Activated T-cell treated with anti-CD3 and anti-CD28 coated beads for 48 hours (primary cell): ENCODE measurements at regions not wholly inside any gene's neighbourhood (a gene's known extent, or its start where the extent isn't known, plus 50 kb on each side); places are given as distances from the start of the nearest gene placed in this dataset.
"Not testable (repeated sequence)": the region's sequence is repeated elsewhere in the genome, so short reads cannot be mapped to it uniquely, and the experiment has no call there.

Experiments
- DNase-seq: peaks from one replicate; pipeline ENCODE4 v3.0.0-alpha.2; 2020; ENCODE audit warnings: low read depth

DNA sequence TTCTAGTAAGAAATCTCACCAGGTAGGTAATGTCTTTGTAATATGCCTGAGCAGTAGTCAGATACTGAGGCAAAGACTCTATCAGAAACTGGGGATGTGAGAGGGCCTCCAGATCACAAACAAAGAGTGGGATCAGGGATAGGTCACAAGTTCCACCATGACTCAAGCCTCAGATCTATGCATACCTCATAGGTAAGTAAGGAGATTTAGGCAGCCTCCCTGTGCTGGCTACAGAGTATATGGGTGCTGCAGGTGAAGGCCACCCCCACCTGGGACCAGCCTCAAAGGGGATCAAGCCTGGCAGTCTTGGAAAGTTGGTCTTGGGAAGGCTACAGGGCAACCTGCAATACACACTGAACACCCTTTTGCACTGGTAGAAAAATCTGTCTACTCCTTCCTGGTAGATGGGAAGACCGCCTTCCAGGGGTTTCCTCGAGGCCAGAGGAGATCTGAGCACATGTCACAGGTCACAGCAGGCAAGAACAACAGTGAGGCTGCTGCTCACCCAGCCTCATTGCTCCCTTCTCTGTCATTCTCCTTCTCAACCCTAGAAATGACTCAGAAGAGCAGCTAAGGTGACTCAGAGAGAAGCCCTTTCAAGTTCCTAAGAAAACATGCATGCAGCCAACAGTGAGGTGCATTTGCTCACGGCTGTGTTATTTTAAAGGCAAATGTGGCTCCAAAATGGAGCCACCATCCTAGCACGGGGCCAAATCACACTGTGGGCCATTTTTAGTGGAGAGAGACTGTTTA is 143.4 kb upstream of the CDKN3 start:
- DNase-seq = no peak

DNA sequence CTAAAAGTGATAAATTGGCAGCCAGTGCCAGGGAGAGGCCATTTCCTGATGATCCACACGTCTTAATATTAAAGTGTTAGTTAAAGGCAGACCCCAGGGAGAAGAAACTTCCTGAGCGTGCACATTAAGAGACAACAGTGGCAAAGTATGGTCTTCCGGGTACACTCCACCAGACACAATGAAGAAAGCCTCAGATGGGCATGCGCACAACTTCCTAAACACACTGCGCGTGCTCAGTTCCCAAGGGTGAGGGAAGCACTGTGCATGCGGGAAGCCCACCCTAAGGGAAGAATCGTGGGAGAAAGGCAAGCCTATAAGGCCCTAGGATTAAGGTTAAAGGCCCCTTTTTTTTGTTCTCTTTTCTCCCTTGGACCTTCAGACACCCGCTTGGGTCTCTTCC is 140.7 kb upstream of the CDKN3 start:
- DNase-seq = no peak

DNA sequence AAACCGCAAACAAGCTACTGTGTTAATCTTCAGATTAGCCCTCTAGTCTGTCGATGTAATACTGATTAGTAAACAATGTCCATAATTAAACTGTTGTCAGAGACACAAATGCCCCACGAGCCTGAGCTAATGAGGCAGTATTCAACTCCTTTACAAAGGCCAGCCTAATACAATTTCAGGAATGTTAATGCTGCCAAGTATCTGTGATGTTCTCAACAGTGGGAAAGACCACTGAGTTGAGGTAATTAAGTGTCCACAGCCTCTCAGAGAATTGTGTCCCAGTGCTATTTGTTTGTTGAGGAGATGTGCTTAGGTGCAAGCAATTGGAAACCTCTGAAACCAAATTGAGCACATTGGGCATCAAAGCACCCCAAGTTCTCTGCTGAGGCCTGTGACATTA is 139.4 kb upstream of the CDKN3 start:
- no peak for DNase-seq

DNA sequence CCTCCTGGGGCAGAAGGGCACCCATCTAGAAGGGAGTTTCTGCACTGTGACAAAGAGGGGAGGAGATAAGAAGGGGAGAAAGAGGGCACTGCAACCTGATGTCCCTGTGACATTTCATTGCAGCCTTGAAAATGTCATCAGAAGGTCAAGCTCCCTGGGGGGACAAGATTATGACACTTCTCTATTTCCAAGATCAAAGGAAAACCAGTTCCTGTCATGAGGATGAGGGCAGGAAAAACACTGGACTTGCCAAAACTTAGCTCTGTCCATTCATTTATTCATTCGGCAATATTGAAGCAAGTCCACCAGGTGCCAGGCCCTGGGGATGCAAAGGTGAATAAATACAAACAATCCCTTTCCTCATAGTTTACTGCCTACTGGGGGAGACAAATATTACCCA is 138.4 kb upstream of the CDKN3 start:
- no peak for DNase-seq

DNA sequence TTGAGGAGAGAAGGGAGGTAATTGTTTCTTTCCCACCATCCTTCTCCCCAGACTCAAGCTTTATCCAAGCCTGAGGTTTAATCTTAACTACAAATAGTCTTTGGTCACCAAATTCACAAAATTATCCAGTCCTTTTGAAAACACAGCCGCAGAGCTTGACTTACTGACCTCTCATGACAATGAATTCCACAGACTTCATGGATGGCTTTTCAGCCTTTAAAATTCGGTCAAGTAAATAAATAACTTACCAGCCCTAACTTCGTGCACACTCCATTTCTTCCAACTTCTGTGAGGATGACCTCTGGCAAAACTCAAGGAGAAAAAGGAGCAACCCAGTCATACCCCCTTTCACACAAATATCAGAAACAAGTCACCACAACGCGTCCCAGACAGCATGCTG is 137.0 kb upstream of the CDKN3 start:
- no peak for DNase-seq

DNA sequence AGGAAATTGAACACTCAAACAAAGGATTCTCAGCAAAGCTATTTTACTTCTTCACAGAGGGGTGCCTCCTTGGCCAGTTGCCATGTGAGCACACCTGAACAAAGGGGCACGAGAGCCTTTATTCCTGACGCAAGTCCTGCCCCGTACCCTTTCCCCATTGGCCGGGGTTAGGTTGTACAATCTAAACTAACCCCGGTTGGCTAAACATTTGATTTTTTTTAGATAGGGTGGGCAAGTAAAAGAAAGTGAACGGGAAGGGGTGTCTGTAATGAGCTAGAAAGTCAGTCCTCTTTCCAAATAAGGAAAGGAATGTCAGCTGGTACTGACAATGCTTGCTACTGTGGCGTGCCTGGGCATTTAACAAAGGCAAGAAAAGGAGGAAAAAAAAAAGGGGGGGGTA is 135.5 kb upstream of the CDKN3 start:
- no peak for DNase-seq

DNA sequence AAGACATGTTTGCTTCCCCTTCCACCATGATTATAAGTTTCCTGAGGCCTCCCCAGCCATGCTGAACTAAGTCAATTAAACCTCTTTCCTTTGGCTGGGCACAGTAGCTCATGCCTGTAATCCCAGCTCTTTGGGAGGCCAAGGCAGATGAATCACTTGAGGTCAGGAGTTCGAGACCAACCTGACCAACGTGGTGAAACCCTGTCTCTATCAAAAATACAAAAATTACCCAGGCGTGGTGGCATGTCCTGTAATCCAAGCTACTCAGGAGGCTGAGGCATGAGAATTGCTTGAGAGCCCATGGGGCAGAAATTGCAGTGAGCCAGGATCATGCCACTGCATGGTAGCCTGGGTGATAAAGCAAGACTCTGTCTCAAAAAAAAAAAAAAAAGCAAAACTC is 130.2 kb upstream of the CDKN3 start:
- not testable (repeated sequence) for DNase-seq

DNA sequence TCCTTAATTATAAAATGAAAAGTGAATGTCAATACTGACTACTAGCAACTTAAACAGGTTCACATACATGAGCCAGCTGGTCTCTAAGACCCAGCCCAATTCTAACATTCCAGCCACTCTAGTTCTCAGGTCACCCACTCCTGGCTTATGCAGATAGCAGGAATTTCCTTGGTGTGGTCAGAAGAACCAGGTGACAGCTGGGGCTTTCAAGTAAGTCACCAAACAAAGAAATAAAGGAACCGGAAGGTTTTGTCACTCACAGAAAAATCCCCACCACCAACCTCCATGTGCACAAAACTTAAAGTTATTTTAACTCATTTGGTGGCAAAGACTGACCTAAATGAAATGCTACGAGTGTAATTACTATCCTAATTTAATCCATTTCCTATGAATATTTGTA is 129.6 kb upstream of the CDKN3 start:
- no peak for DNase-seq

DNA sequence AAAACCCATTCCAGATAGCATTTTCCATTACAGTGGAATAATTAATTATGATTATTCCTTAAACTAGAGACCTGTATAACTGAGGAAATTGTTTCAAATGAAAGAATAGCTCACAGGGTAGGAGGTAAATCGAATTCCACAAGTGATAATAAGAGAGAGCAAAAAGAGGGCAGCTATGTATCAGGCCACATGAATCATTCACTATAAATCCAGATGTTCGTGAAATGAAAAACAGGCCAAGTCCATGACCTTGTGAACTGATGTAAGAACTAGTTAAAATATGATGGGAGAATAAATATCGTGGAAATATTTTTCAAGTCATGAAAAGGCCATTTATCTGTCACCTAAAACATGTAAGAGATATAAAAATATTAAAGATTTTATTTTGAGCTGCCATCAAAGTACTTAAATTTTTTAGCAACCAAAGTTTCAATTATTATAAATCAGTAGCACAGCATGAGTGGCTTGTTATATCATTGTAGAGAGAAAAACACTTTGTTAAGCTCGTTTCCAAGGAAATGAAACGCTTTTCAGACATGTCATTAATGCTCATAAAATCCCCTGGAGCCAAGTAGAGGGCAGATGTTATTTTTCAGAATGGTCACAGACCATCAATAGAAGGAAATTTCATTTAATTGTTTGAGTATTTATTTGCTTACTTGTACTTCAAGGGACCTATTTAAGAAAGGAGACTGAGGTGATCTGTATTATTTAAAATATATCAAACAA is 120.6 kb upstream of the CDKN3 start:
- DNase-seq = no peak

DNA sequence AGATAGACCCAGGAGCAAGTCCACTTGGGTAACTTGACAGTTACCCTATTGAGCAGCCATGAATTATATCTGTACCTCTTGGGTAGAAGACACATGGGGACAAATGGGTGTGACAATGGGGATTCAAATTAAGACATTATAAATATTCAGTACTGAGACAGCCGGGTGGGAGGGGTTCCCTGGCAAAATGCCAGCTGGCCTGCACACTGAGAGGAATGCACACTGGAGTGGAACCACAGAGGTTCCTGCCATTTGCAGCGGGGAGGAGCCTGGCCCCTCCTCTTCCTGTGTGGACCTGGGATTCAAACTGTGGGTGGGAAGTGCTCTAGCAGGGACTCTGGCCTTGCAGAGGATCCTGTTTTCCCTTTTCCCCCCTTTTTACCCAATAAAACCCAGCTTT is 118.7 kb upstream of the CDKN3 start:
- no peak for DNase-seq

DNA sequence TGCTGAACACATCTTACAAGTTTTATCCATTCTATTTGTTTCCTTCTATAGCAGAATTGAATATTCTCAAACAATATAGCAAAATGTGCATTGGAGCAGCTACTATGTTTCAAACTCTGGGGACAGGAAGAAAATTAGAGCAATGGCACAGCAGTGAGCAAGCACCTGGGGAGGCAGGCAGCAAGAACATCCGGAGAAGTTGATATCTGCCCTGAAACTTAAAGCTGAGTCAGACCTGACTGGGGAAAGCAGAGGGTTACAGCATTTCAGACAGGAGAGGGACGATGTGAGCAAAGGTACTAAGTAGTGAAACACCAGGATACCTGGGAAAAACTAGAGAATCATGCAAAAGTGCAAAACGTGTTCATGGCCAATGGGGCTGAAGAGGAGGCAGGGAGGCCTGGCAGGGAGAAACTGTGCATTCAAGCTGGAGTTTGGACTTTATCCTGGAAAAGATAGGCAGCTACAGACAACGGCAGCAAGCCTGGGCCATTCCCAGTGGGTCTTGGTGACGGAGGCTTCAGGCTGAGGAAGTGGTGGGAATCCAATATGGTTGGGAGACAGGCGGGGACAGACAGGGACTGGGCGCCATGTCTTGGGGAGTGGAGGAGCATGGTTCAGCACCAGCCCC is 118.0 kb upstream of the CDKN3 start:
- no peak for DNase-seq

DNA sequence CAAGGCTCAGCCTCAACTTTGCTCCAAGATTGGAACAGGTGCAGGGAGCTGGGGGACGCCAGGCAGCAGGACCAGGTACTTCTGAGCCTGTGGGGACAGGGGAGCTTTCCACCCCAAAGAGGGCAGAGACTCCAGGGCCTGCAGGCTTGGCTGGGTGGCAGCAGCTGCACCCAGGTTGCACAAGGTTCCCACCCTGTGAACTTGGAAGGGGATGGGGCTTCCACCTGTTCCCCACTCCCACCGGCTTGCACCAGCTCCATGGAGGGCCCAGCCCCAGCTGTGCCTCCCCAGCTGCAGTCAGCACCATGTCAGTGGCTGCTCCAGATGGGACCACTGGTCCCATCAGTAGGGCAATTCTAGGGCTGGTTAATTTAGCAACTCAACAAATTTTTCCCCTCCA is 114.0 kb upstream of the CDKN3 start:
- no peak for DNase-seq

DNA sequence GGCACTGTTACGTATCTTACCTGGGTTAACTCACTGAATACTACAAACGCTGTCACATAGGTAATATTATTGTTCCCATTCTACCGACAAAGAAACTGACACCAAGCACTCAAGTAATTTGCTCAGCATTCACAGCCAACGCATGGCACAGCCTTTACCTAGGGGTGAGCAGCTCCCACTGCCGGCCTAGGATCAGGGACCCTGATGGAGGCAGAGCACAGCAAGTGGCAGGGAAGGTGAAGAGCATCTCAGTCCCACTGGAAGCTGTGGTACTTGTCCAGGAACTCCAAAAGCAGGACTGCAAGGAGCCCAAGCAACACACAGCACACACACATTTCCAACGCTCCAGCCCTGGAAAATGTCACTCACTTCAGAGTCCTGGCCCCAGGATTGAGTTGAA is 111.8 kb upstream of the CDKN3 start:
- DNase-seq = no peak

DNA sequence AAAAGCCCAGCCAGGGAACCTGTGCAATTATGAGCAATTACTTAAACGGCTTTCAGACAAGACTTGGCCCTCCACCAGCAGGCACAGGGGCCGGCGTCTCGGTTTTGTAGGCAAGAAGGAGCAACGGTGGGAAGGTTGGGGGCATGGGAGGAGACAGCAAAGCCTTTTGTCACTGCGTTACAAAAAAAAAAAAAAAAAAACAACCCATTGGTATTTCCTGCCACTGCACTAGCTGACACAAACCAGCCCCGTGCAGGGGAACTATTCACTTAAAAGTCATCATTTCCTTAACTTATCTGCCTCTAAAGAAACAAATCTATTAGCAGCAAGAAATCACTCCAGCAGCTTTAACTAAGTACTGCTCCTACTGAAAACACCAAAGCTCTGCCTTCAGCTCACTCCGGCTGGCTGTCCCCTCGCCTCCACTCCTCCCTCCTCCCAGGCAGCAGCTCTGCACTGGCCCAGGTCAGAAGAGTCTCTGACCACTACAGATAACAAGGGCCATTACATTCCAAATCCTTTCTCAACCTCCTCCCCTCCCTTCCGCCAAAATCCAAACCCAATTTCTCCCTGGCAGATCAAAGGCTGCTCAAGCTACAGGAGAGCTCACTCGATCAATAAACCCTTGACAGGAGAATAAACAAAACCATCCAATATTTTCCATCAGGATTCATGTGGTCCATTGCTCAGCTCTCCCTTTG is 105.2 kb upstream of the CDKN3 start:
- DNase-seq = no peak

DNA sequence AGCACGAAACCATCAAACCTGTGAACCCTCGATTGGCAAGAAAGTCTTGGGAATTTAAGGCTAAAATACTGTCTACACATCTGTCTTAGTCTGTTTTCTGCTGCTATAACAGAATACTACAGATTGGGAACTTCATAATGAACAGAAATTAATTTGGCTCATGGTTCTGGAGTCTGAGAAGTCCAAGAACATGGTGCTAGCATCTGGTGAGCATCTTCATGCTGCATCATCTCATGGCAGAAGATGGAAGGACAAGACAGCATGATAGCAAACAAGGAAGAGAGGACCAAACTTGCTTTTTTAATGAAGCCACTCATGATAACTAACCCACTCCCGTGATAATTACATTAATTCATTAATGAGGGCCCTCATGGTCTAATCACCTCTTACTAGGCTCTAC is 102.0 kb upstream of the CDKN3 start:
- no peak for DNase-seq

DNA sequence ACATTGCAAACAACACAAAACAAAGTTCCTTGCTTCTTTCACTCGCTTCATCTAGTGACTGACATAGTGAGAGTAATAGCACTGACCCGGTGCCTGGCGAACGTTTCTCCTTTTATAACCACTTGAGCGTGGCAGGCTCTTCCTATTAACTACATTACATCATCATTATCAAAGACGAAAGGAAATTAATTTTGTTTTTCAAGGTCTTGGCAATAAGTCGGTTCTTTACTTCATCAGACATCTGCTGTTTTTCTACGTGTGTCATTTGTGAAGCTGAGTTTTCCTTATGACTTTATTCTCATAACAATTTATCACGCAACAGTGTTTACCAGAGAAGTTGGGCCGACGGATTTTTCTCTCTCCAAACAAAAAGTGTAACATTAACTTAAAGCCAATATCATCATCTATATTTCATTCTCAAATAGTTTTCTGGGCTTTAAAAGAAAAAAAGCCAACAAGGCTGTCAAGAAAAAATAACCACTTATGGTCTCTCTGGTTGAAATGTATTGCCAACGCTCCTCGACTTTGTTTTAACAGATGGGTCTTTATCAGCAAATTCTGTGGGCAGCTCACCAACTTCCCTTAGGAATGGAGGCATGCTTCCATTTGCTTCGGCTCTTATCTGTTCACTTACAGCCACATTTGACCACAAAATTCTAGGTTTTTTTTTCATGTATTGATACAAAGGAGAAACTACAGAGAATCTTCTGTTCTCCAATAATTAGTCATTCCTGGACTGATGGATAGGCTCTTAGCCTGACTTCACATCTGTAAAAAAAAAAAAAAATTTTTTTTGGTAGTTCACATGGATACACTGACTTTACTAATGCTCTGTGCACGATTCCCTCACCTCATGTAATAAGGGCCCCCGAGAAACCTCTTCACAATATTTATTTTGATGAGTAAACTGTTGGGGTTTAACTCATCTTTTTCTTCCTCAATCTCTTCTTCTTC is 97.1 kb upstream of the CDKN3 start:
- no peak for DNase-seq

DNA sequence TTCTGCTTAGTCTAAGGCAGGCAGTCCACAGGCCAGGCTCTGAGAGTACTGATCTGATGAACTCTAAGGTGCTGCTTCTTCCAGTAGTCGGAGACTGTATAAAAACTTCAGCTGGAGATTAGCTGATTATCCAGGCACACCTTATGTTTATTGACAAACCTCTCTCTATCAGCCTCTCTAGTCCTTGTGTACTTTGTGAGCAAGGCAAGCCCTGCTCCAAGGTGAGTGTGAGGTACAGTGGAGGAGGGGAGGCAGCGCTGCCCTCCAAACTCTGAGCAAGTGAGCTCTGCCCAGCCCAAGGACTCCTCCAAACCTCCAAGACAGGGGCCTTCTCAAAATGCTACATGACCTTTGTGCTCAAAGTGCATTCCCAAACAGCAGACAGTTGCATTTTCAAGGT is 95.9 kb upstream of the CDKN3 start:
- DNase-seq = no peak

DNA sequence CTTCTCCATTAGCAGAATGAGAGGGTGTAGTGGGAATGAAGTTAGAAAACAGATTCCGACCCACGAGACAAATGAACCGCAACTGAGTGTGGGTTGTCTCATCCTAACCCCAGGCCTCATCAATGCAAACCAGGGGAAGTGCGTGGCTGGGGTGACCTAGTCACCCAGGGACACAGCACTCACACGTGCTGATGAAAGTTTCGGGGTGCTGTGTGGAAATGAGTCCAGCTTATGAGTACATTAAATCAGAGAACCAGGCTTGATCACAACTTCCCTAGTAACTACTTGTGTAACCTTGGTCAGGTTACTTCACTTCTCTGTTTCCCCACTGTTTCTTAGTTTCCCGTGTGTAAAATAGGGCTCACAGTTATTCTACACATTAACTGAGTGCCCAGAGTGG is 95.4 kb upstream of the CDKN3 start:
- DNase-seq = no peak

DNA sequence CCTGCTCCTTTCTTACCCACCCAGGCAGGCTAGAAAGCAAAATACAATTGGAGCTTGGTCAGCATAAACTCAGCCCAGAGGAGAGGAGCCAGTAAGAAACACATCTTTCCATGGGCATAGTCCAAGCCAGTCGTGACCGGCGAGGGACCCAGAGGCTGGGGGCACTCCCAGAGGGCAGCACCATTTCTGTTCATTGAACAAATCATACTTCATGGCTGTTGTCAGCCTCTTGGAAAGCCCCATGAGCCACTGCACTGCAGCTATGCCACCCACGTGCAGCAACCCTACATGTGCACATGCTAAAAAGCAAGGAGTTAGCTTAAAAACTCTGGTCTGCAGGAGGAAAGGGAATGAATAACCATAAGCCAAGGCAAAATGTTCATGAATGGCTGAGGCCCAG is 90.0 kb upstream of the CDKN3 start:
- no peak for DNase-seq

DNA sequence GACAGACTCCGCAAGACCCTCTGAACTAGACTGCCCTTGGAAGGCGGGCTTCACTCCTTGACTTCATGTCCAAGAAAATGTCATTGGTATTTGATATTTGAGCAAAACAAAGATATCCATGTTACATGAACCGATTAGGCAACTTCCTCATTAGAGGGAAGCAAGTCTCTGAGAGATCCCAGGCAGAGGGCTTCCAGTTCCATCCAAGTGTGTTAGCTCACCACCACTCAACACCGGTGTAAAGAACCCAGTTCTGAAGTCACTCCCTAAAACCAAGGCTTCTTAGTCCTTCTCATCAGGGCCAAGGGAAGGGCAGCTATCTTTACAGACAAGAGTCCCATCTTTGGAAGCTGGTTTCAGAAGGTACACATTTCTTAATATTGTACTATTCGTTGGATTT is 87.2 kb upstream of the CDKN3 start:
- DNase-seq = no peak

DNA sequence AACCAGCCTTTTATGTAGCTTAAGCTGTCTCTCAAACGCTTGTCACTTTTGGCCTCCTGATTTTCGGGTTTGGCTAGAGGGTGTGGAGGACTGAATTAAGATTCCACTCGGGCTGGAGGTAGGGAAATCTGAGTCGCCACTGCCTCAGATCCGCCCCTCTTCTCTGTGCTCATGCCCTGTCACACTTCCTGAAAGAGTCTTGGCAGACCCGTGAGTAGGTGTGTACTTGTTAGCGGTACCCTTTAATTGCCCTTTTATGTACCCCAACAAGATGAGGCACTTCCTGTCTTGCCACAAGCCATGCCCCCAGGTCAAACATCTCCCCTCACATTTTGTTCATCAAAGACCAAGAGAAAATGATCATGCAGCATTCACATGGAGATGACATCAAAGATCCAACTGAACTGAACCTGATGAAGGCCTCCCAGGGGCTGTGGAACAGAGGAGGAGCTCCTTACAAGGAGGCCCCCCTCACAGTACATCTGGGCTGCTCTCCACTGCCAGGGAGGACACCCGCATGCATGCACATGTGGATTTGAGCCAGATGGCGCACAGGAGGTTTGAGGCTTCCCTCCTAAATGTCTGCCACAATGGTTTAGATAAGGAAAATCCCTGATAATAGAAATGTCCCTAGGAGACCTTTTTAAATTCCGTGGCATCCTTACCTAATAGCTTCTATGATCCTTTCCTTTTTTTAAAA is 86.5 kb upstream of the CDKN3 start:
- DNase-seq = no peak
